ENCODE measurements at regions not wholly inside any gene's neighbourhood (a gene's known extent, or its start where the extent isn't known, plus 50 kb on each side); places are given as distances from the start of the nearest gene placed in this dataset.

DNA sequence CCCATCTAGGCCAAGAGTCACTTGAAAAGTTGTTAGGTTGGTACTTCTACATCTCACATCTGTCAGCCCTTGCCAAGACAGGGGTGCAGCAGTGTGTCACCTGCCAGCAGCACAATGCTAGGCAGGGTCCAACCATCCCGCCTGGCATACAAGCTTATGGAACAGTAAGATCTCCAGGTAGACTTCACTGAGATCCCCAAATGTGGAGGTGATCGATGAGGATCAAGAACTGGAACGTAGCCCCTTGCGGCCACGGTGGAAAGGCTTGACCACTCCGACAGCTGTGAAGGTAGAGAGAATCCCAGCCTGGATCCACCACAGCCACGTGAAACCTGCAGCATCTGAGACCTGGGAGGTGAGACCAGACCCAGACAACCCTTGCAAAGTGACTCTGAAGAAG lies 696.0 kb upstream of the LMO3 start:
- TF ChIP-seq, protein P1, sequence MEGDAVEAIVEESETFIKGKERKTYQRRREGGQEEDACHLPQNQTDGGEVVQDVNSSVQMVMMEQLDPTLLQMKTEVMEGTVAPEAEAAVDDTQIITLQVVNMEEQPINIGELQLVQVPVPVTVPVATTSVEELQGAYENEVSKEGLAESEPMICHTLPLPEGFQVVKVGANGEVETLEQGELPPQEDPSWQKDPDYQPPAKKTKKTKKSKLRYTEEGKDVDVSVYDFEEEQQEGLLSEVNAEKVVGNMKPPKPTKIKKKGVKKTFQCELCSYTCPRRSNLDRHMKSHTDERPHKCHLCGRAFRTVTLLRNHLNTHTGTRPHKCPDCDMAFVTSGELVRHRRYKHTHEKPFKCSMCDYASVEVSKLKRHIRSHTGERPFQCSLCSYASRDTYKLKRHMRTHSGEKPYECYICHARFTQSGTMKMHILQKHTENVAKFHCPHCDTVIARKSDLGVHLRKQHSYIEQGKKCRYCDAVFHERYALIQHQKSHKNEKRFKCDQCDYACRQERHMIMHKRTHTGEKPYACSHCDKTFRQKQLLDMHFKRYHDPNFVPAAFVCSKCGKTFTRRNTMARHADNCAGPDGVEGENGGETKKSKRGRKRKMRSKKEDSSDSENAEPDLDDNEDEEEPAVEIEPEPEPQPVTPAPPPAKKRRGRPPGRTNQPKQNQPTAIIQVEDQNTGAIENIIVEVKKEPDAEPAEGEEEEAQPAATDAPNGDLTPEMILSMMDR (IDR thresholded peaks at IDR 0.05; ENCODE audit: low read length), result no peak
- no peak for TF ChIP-seq EZH2 (IDR thresholded peaks at IDR 0.05; ENCODE audit: borderline replicate concordance, low read length)
